ACHN (cell line): ENCODE measurements at regions not wholly inside any gene's neighbourhood (a gene's known extent, or its start where the extent isn't known, plus 50 kb on each side); places are given as distances from the start of the nearest gene placed in this dataset.
"Not testable (repeated sequence)": the region's sequence is repeated elsewhere in the genome, so short reads cannot be mapped to it uniquely, and the experiment has no call there.

ENCODE experiments used
- DNase-seq: peaks from one replicate; pipeline ENCODE4 v3.0.0-alpha.2; 2015
- in situ Hi-C: cut with HindIII; loops from 2 replicates; pipeline ENCODE4 v1.10.0; 2017; ENCODE audit warnings: low sequenced_read_pairs, low pct_ligation_motif_present, low pct_unique_long_range_greater_than_20kb

DNA sequence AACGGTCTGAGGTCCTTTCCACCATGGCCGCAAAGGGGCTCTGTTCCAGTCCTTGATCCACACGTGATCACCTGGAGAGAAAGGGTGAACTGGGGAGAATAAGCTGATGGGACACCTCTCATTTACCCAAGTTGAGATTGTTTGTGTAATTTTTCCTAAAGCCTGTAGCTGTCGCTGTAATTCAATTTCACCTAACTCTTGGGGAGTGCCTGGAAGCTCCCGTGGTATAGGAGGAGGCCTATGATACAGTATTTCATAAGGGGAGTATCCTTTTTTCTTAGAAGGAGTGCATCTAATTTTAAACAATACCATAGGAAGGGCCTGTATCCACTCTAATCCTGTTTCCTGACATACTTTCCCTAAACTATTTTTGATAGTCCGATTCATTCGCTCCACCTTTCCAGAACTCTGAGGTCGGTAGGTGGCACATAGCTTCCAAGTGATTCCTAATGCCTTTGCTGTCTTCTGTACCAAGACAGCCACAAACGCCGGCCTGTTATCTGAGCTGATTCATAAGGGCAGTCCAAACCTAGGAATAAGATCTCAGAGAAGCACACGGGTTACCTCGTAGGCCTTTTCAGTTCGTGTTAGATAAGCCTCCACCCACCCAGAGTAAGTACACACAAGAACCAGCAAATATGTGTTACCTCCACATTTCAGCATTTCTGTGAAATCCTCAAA, 78.9 kb upstream of the VEPH1 start:
- in situ Hi-C loops, DNase-seq: not testable (repeated sequence)

DNA sequence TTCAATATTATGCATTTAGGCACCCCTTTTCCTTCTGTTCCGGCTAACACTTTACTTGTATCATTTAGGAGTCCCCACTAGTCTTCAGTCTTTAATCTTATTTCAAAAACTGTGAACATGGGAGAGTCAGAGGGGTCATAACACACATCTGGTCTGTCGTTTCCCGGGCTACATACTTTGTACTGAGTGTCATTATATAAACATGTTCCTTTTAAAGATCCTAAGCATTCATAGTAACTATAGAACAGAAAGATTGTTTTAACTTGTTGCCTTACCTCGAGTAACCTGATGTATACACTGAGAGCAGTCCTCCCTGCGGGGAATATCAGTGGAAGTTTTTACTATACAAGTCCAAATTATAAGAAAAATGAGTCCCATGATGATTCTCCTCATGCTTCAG, 78.2 kb upstream of the VEPH1 start:
- in situ Hi-C loops = no loop called here
- DNase-seq = no peak

DNA sequence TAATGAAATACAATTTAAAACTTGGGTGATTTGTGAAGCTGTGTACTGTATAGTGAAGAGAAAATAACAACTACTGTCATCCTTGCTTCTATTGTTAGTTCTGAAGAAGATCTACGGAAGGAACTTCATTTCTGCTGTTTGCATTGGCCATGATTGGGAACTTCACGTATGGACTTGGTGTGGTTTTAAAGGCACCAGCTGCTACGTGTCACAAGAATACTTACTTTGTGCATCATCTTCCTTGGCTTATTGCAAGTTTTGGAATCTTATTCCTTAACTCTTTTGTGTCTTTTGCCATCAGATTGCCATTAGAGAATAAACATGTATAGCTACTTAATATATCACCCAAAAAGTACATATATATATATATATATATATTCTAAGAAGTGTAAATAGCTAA, 75.0 kb upstream of the VEPH1 start:
- in situ Hi-C loops = no loop called here
- no peak for DNase-seq

DNA sequence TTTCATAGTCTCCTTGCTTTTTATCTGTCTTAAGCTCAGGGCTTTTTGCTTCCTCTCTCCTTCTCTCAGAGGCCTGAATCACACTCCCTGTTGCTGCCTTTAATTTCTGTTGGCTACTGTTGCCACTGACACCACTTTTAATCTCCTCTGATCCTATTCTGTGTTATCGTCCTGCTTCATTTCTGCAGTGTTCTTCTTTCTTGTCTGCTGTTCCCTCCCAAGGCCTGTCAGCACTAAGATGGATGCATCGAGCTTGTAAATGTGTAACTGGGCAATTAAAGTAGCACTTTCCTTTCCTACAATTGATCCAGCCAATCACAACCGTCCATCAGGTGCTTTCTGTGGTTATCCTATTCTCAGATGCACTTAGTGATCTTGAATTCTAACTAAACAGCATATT, 71.3 kb upstream of the VEPH1 start:
- in situ Hi-C loops = no loop called here
- DNase-seq = peak; percentile 22

DNA sequence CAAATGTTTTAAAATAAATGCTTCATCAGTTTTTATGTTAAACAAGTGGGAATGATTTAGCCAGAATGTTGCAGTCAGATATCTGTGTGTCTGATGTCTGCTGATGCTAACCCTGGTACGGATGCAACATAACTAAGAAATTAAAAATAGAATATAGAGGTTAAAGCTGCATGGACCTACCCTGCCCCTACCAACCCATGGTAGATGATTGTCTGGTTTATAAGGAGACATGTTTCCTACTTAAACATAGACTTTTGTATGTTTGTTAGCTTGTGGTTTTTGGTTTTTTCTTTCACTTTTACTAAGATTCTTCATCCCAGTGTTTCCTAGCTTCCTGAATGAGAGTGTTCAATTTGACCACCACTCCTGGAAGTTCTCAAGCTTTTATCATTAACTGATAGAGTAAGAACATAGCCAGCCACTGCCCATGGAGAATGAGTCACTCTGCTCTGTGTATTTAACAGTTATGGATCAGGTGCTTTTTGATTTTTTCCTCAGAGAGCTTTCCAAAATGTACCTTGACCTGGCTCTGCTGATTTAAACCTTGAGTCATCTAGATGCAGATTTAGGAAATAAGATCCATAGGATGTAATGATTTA, 70.7 kb upstream of the VEPH1 start:
- peak; percentile 44 for DNase-seq
- in situ Hi-C loops = no loop called here

DNA sequence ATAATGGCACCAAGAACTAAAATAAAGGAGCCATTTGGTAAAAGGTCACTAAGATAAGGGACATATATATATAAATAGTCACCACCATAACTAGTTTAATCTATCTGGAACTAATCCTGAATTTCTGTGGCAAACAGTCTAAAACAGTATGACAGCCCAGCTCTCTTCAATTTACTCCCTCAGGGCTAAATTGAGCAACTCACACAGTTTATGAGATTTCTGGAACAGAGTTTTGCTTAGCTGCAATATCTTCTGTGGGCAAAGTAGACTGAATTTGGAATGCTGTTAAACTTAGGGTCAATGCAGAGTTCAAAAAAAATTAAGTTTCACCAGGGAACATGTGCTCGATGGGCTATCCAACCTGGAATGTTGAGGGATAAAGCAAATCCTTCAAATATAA, 70.1 kb upstream of the VEPH1 start:
- in situ Hi-C loops = no loop called here

DNA sequence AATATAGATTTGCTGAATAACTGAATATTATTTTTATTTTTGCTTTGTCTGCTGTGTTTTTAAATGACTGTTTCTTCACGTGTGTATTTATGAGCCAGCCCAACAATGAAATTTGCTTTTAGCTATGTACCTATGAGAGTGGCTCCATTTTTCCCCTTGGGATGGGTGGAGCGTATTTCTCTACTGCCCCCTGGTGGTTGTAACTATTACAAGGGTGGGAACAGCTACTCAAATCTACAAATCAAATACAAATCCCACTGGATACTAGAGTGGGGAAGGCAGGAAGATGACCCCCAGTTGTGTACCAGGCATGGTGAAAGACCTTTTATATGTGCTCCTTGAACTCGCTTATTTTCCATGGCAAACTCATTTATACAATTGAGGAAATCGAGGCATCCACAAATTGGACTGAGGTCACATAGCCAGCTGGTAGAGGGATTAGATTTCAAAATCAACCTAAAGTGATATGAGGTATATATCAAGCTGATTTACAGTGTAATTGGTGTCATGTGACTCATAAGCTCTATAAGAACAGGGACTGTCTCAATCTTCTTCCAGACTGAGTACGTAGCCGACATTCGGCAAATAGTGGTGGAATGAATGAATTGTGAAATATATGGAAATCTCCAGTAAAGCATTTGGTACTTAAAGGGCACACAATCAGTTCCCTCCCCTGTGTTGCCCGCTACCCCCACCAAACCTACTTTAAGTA, 69.5 kb upstream of the VEPH1 start:
- peak; percentile 58 for DNase-seq
- in situ Hi-C loops = no loop called here

More for the DNA sequence above, 70.1 kb upstream of the VEPH1 start:
- no peak for DNase-seq

DNA sequence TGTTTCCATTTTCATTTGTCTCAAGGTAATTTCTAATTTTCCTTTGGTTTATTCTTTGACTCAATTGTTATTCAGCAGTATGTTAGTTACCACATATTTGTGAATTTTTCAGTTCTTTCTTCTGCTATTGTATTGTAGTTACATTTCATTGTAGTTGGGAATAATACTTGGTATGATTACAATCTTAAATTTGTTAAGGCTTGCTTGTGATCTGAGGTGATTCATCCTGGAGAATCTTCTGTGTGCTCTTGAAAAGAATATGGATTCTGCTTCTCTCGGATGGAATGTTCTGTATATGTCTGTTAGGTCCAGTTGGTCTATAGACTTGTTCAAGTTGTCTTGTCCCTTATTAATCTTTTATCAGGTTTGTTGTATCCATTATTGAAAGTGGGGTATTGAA, 63.4 kb upstream of the VEPH1 start:
- no peak for DNase-seq
- in situ Hi-C loops = no loop called here

DNA sequence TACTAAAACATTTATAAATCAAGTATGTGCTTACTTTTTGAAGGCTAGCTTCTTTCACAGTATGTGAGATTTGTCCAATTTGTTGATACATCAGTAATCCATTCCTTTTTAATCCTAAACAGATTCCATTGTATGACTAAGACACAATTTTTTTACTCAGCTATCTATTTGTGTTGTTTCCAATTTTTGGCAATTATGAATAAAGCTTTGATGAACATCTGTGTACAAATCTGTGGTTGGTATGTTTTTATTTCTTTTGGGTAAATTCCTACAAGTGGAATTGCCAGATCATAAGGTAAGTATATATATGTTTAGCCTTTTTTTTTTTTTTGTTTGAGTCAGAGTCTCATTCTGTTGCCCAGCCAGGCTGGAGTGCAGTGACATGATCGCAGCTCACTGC, 56.2 kb upstream of the VEPH1 start:
- DNase-seq = no peak
- in situ Hi-C loops = no loop called here
